ENCODE measurements at regions not wholly inside any gene's neighbourhood (a gene's known extent, or its start where the extent isn't known, plus 50 kb on each side); places are given as distances from the start of the nearest gene placed in this dataset.
A peak's percentile ranks its signal among the peaks of the same experiment; 100 is the strongest.

DNA sequence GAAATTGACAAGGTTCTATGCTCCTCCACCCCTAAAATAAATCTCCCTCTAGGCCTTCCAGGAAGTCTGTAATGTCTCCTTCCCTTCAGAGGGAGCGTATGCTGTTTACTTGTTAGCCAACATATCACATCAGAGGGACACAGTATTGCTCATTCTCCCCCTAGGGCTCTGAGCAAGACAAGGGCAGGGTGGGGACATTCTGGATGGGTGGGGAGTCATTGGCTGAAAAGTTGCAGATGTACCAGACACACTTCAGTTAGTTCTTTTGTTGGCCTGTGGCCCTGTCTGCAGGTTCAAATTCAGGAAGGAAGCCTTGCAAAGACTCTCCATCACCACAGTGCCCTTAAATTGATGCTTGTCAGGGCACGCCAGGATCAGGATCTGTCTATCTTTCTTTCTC is 106.3 kb upstream of the TEX13D start:
- H3K36me3 Mint-ChIP-seq (ENCODE audit: low read depth, unreplicated experiment): no peaks in the 10 kb centered on the region
- H3K27me3 Mint-ChIP-seq (ENCODE audit: unreplicated experiment): peaks cover 3% of the 10 kb centered on the region
- H3K4me3 Mint-ChIP-seq (ENCODE audit: unreplicated experiment): no peak overlapping the region
- H3K9me3 Mint-ChIP-seq (ENCODE audit: unreplicated experiment): no peaks in the 10 kb centered on the region
- H3K27ac Mint-ChIP-seq (ENCODE audit: unreplicated experiment): no peak overlapping the region
- DNase-seq (ENCODE audit: low spot score): no peak
- TF ChIP-seq, protein P1, sequence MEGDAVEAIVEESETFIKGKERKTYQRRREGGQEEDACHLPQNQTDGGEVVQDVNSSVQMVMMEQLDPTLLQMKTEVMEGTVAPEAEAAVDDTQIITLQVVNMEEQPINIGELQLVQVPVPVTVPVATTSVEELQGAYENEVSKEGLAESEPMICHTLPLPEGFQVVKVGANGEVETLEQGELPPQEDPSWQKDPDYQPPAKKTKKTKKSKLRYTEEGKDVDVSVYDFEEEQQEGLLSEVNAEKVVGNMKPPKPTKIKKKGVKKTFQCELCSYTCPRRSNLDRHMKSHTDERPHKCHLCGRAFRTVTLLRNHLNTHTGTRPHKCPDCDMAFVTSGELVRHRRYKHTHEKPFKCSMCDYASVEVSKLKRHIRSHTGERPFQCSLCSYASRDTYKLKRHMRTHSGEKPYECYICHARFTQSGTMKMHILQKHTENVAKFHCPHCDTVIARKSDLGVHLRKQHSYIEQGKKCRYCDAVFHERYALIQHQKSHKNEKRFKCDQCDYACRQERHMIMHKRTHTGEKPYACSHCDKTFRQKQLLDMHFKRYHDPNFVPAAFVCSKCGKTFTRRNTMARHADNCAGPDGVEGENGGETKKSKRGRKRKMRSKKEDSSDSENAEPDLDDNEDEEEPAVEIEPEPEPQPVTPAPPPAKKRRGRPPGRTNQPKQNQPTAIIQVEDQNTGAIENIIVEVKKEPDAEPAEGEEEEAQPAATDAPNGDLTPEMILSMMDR (IDR thresholded peaks at IDR 0.05; ENCODE audit: unreplicated experiment): no peak
- H3K4me1 Mint-ChIP-seq (ENCODE audit: unreplicated experiment): peaks cover 14% of the 10 kb centered on the region

- TF ChIP-seq, protein P1 (IDR thresholded peaks at IDR 0.05; ENCODE audit: unreplicated experiment): peak; percentile 11
- Mint-ChIP-seq H3K27me3 (ENCODE audit: unreplicated experiment) (no peaks in the 10 kb centered on the region), H3K9me3 (ENCODE audit: unreplicated experiment) (no peaks in the 10 kb centered on the region), H3K4me3 (ENCODE audit: unreplicated experiment) (no peak overlapping the region), H3K27ac (ENCODE audit: unreplicated experiment) (no peak overlapping the region), H3K36me3 (ENCODE audit: low read depth, unreplicated experiment) (no peaks in the 10 kb centered on the region), H3K4me1 (ENCODE audit: unreplicated experiment) (peaks cover under 1% of the 10 kb centered on the region)
- DNase-seq (ENCODE audit: low spot score): no peak
These were observed 103.6 kb upstream of the TEX13D start for GRCh38 chrX:124228849-124229248.

GRCh38 chrX:124229374-124229773 is 103.1 kb upstream of the TEX13D start:
- DNase-seq (ENCODE audit: low spot score): no peak
- TF ChIP-seq, protein P1 (IDR thresholded peaks at IDR 0.05; ENCODE audit: unreplicated experiment): no peak
- Mint-ChIP-seq H3K9me3 (ENCODE audit: unreplicated experiment) (no peaks in the 10 kb centered on the region), H3K27ac (ENCODE audit: unreplicated experiment) (no peak overlapping the region), H3K27me3 (ENCODE audit: unreplicated experiment) (no peaks in the 10 kb centered on the region), H3K4me3 (ENCODE audit: unreplicated experiment) (no peak overlapping the region), H3K4me1 (ENCODE audit: unreplicated experiment) (no peaks in the 10 kb centered on the region), H3K36me3 (ENCODE audit: low read depth, unreplicated experiment) (no peaks in the 10 kb centered on the region)

- no peak overlapping the region for H3K27ac Mint-ChIP-seq (ENCODE audit: unreplicated experiment)
- no peak for DNase-seq (ENCODE audit: low spot score)
- H3K9me3 Mint-ChIP-seq (ENCODE audit: unreplicated experiment): no peaks in the 10 kb centered on the region
- TF ChIP-seq, protein P1 (IDR thresholded peaks at IDR 0.05; ENCODE audit: unreplicated experiment): no peak
- H3K4me1 Mint-ChIP-seq (ENCODE audit: unreplicated experiment): no peaks in the 10 kb centered on the region
- H3K4me3 Mint-ChIP-seq (ENCODE audit: unreplicated experiment): no peak overlapping the region
- H3K36me3 Mint-ChIP-seq (ENCODE audit: low read depth, unreplicated experiment): no peaks in the 10 kb centered on the region
- no peaks in the 10 kb centered on the region for H3K27me3 Mint-ChIP-seq (ENCODE audit: unreplicated experiment)
These were observed 101.6 kb upstream of the TEX13D start for GRCh38 chrX:124230655-124231450.

GRCh38 chrX:124231451-124231759 is 101.1 kb upstream of the TEX13D start:
- Mint-ChIP-seq H3K4me1 (ENCODE audit: unreplicated experiment) (no peaks in the 10 kb centered on the region), H3K36me3 (ENCODE audit: low read depth, unreplicated experiment) (no peaks in the 10 kb centered on the region), H3K27me3 (ENCODE audit: unreplicated experiment) (no peaks in the 10 kb centered on the region), H3K4me3 (ENCODE audit: unreplicated experiment) (no peak overlapping the region), H3K27ac (ENCODE audit: unreplicated experiment) (no peak overlapping the region), H3K9me3 (ENCODE audit: unreplicated experiment) (no peaks in the 10 kb centered on the region)
- TF ChIP-seq, protein P1 (IDR thresholded peaks at IDR 0.05; ENCODE audit: unreplicated experiment): no peak
- no peak for DNase-seq (ENCODE audit: low spot score)
